ENCODE measurements at regions not wholly inside any gene's neighbourhood (a gene's known extent, or its start where the extent isn't known, plus 50 kb on each side); places are given as distances from the start of the nearest gene placed in this dataset.

GRCh38 chr22:20656902-20657836, 116.7 kb upstream of the SERPIND1 start:
- no peak for TF ChIP-seq CTCF (IDR thresholded peaks at IDR 0.05)
- TF ChIP-seq POLR2A (IDR thresholded peaks at IDR 0.05; ENCODE audit: low read depth) = no peak
- TF ChIP-seq POLR2AphosphoS5 (IDR thresholded peaks at IDR 0.05) = no peak
- TF ChIP-seq EP300 (IDR thresholded peaks at IDR 0.05) = no peak
- intact Hi-C loops (cut with DNase I) = no loop called here
- H3K9me3 ChIP-seq = no peaks in the 10 kb centered on the region
- H3K27me3 ChIP-seq = peaks cover 0 to 2% (median 0%) of the 10 kb centered on the region in 4 donors
- H3K4me3 ChIP-seq = no peak overlapping the region
- WGBS = 90% methylated on average over 17 of the region's 17 CpGs
- H3K36me3 ChIP-seq = no peaks in the 10 kb centered on the region
- H3K4me1 ChIP-seq = no peaks in the 10 kb centered on the region
- no peak overlapping the region for H3K27ac ChIP-seq (replicated peaks in 1 of 4)
- DNase-seq (ENCODE audit: extremely low spot score) = peak; percentile 19

Measured in esophagus muscularis mucosa (tissue), 4 donors.